ENCODE measurements at regions not wholly inside any gene's neighbourhood (a gene's known extent, or its start where the extent isn't known, plus 50 kb on each side); places are given as distances from the start of the nearest gene placed in this dataset.
"Not testable (repeated sequence)": the region's sequence is repeated elsewhere in the genome, so short reads cannot be mapped to it uniquely, and the experiment has no call there.

- 69 to 80% methylated on average over 3 of the region's 3 CpGs for WGBS, 2 donors (ENCODE audit: low coverage in 1 of 2)
- no peak for ATAC-seq
- Histone ChIP-seq H3K4me1 (peaks cover 0 to 13% (median 0%) of the 10 kb centered on the region in 3 donors), H3K9me3 (peaks cover 0 to 6% (median 0%) of the 10 kb centered on the region in 3 donors), H3K4me3 (no peak overlapping the region), H3K27ac (no peak overlapping the region), H3K27me3 (no peaks in the 10 kb centered on the region), H3K36me3 (no peaks in the 10 kb centered on the region)
- TF ChIP-seq CTCF (IDR thresholded peaks at IDR 0.05): no peak
- TF ChIP-seq POLR2AphosphoS5 (IDR thresholded peaks at IDR 0.05): no peak
- TF ChIP-seq EP300 (IDR thresholded peaks at IDR 0.05): no peak
- no peak for TF ChIP-seq POLR2A (IDR thresholded peaks at IDR 0.05)
Measured at GRCh38 chr18:56443166-56443907, 195.1 kb downstream of the TXNL1 start.

- 83 to 100% methylated on average over 1 to 2 of the region's 2 CpGs for WGBS, 2 donors (ENCODE audit: low coverage in 1 of 2)
- H3K4me1 ChIP-seq, ATAC-seq: not testable (repeated sequence)
Measured at GRCh38 chr18:56438480-56438879, 199.9 kb downstream of the TXNL1 start.

GRCh38 chr18:56436651-56437050 lies 201.7 kb downstream of the TXNL1 start:
- H3K27me3 ChIP-seq: no peaks in the 10 kb centered on the region
- 50 to 57% methylated on average over 1 of the region's 1 CpG for whole genome bisulfite sequencing, 2 donors (ENCODE audit: low coverage in 1 of 2)
- no peaks in the 10 kb centered on the region for H3K36me3 ChIP-seq
- no peak for TF ChIP-seq CTCF (IDR thresholded peaks at IDR 0.05)
- TF ChIP-seq POLR2AphosphoS5 (IDR thresholded peaks at IDR 0.05): no peak
- no peak for TF ChIP-seq EP300 (IDR thresholded peaks at IDR 0.05)
- H3K4me1 ChIP-seq: no peaks in the 10 kb centered on the region
- no peak overlapping the region for H3K27ac ChIP-seq
- H3K9me3 ChIP-seq: no peaks in the 10 kb centered on the region
- ATAC-seq: no peak
- no peak overlapping the region for H3K4me3 ChIP-seq

More at GRCh38 chr18:56438480-56438879, 199.9 kb downstream of the TXNL1 start:
- H3K27me3 ChIP-seq, H3K4me3 ChIP-seq, H3K36me3 ChIP-seq, H3K9me3 ChIP-seq, H3K27ac ChIP-seq: not testable (repeated sequence)

GRCh38 chr18:56433919-56434318 lies 204.5 kb downstream of the TXNL1 start:
- ATAC-seq: no peak
- Histone ChIP-seq H3K9me3 (no peaks in the 10 kb centered on the region), H3K27me3 (no peaks in the 10 kb centered on the region), H3K27ac (no peak overlapping the region), H3K4me3 (no peak overlapping the region), H3K4me1 (no peaks in the 10 kb centered on the region), H3K36me3 (no peaks in the 10 kb centered on the region)
- WGBS, 2 donors (ENCODE audit: low coverage in 1 of 2): 86 to 88% methylated on average over 3 of the region's 3 CpGs
- TF ChIP-seq CTCF (IDR thresholded peaks at IDR 0.05): no peak
- TF ChIP-seq EP300 (IDR thresholded peaks at IDR 0.05): no peak
- TF ChIP-seq POLR2A (IDR thresholded peaks at IDR 0.05): no peak
- no peak for TF ChIP-seq POLR2AphosphoS5 (IDR thresholded peaks at IDR 0.05)

GRCh38 chr18:56431551-56431950 lies 206.8 kb downstream of the TXNL1 start:
- Histone ChIP-seq H3K27ac (no peak overlapping the region), H3K36me3 (no peaks in the 10 kb centered on the region), H3K27me3 (no peaks in the 10 kb centered on the region), H3K4me1 (no peaks in the 10 kb centered on the region), H3K4me3 (no peak overlapping the region), H3K9me3 (peaks cover 0 to 13% (median 0%) of the 10 kb centered on the region in 3 donors)
- no peak for TF ChIP-seq POLR2A (IDR thresholded peaks at IDR 0.05)
- no peak for TF ChIP-seq CTCF (IDR thresholded peaks at IDR 0.05)
- no peak for TF ChIP-seq EP300 (IDR thresholded peaks at IDR 0.05)
- TF ChIP-seq POLR2AphosphoS5 (IDR thresholded peaks at IDR 0.05): no peak
- ATAC-seq: no peak

Measured in gastroesophageal sphincter (tissue), 4 donors.